Stimulated activated naive CD4-positive, alpha-beta T cell (primary cell): ENCODE measurements at regions not wholly inside any gene's neighbourhood (a gene's known extent, or its start where the extent isn't known, plus 50 kb on each side); places are given as distances from the start of the nearest gene placed in this dataset.

Experiments used
- DNase-seq, 6 experiments: peaks; one replicate each; lab custom pipeline; 2025; lab: John Stamatoyannopoulos, UW

GRCh38 chr3:117254985-117255384, 545.4 kb downstream of the TUSC7 start:
- no peak for DNase-seq

GRCh38 chr3:117255736-117256135, 546.2 kb downstream of the TUSC7 start:
- no peak for DNase-seq

GRCh38 chr3:117261983-117262421, 552.4 kb downstream of the TUSC7 start:
- no peak for DNase-seq

GRCh38 chr3:117263270-117263669, 553.7 kb downstream of the TUSC7 start:
- DNase-seq, result no peak

- no peak for DNase-seq
These were observed 554.2 kb downstream of the TUSC7 start for GRCh38 chr3:117263745-117264144.

- DNase-seq, result no peak
These were observed 554.8 kb downstream of the TUSC7 start for GRCh38 chr3:117264204-117264994.

- no peak for DNase-seq
These were observed 557.2 kb downstream of the TUSC7 start for GRCh38 chr3:117266806-117267205.

GRCh38 chr3:117268318-117268717, 558.7 kb downstream of the TUSC7 start:
- no peak for DNase-seq

- DNase-seq, result no peak
These were observed 562.7 kb downstream of the TUSC7 start for GRCh38 chr3:117272274-117272673.

GRCh38 chr3:117272876-117273523, 563.4 kb downstream of the TUSC7 start:
- no peak for DNase-seq

GRCh38 chr3:117277816-117278215, 568.2 kb downstream of the TUSC7 start:
- DNase-seq, result no peak

GRCh38 chr3:117278424-117279190, 569.0 kb downstream of the TUSC7 start:
- DNase-seq, result no peak

GRCh38 chr3:117281371-117281770, 571.8 kb downstream of the TUSC7 start:
- no peak for DNase-seq

- DNase-seq, result no peak
These were observed 573.0 kb downstream of the TUSC7 start for GRCh38 chr3:117282566-117282965.

- no peak for DNase-seq
These were observed 576.2 kb downstream of the TUSC7 start for GRCh38 chr3:117285737-117286136.

- no peak for DNase-seq
These were observed 576.9 kb downstream of the TUSC7 start for GRCh38 chr3:117286488-117286887.

- DNase-seq, result no peak
These were observed 578.0 kb downstream of the TUSC7 start for GRCh38 chr3:117287602-117288001.

- no peak for DNase-seq
These were observed 581.9 kb downstream of the TUSC7 start for GRCh38 chr3:117291476-117291875.

- DNase-seq, result no peak
These were observed 587.5 kb downstream of the TUSC7 start for GRCh38 chr3:117297065-117297464.

- no peak for DNase-seq
These were observed 588.0 kb downstream of the TUSC7 start for GRCh38 chr3:117297541-117297940.

- DNase-seq, result no peak
These were observed 588.7 kb downstream of the TUSC7 start for GRCh38 chr3:117298273-117298672.

- no peak for DNase-seq
These were observed 592.8 kb downstream of the TUSC7 start for GRCh38 chr3:117302428-117302827.

GRCh38 chr3:117303443-117303842, 593.9 kb downstream of the TUSC7 start:
- DNase-seq, result no peak
